H1 (cell line): ENCODE measurements at regions not wholly inside any gene's neighbourhood (a gene's known extent, or its start where the extent isn't known, plus 50 kb on each side); places are given as distances from the start of the nearest gene placed in this dataset.

Source experiments
- CBX5 ChIP-seq: fragments of 300-800, 300-1000 bp; sonication (generic); IDR thresholded peaks from 2 replicates; pipeline ENCODE4 v1.7.1; 2016; ENCODE audit warnings: antibody characterized with exemption, low read length, low read depth
- POLR2AphosphoS5 ChIP-seq: IDR thresholded peaks from 2 replicates; pipeline ENCODE4 v1.6.1; 2011; ENCODE audit warnings: low read depth, low read length
- RNF2 ChIP-seq: fragments of 200-900, 300-1000 bp; sonication (generic); IDR thresholded peaks from 2 replicates; pipeline ENCODE4 v1.7.1; 2016; ENCODE audit warnings: borderline replicate concordance, low read depth, mild to moderate bottlenecking, antibody characterized with exemption, low read length; ENCODE audit not compliant: poor library complexity, severe bottlenecking; ENCODE audit errors: missing control alignments
- TF ChIP-seq, protein P1 (sequence below): fragments of 300-600 bp; sonication (generic); IDR thresholded peaks from 2 replicates; pipeline ENCODE4 v1.7.1; 2012; ENCODE audit warnings: low read length, moderate library complexity, mild to moderate bottlenecking, inconsistent platforms; ENCODE audit not compliant: insufficient replicate concordance

DNA sequence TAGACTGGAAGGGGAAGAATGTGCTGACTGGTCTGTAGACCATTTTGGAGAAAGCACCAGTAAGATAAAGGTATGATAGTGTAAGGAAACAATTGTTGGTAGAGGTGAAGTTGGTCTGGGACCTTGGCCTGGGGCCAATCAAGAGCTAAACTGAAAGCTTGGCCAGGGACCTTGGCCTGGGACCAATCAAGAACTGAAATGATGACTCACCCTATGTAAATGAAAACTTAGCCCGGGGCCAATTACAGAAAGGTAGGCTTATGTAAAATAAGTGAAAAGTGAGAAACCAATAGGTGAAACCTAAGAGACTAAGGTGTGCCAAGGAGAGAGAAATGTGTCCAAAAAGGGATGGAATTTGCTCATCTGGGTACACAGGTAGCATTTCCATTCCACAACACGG, 776.0 kb downstream of the C12orf50 start (continued):
- TF ChIP-seq RNF2 (no peak), CBX5 (no peak), POLR2AphosphoS5 (no peak)
- TF ChIP-seq, protein P1, sequence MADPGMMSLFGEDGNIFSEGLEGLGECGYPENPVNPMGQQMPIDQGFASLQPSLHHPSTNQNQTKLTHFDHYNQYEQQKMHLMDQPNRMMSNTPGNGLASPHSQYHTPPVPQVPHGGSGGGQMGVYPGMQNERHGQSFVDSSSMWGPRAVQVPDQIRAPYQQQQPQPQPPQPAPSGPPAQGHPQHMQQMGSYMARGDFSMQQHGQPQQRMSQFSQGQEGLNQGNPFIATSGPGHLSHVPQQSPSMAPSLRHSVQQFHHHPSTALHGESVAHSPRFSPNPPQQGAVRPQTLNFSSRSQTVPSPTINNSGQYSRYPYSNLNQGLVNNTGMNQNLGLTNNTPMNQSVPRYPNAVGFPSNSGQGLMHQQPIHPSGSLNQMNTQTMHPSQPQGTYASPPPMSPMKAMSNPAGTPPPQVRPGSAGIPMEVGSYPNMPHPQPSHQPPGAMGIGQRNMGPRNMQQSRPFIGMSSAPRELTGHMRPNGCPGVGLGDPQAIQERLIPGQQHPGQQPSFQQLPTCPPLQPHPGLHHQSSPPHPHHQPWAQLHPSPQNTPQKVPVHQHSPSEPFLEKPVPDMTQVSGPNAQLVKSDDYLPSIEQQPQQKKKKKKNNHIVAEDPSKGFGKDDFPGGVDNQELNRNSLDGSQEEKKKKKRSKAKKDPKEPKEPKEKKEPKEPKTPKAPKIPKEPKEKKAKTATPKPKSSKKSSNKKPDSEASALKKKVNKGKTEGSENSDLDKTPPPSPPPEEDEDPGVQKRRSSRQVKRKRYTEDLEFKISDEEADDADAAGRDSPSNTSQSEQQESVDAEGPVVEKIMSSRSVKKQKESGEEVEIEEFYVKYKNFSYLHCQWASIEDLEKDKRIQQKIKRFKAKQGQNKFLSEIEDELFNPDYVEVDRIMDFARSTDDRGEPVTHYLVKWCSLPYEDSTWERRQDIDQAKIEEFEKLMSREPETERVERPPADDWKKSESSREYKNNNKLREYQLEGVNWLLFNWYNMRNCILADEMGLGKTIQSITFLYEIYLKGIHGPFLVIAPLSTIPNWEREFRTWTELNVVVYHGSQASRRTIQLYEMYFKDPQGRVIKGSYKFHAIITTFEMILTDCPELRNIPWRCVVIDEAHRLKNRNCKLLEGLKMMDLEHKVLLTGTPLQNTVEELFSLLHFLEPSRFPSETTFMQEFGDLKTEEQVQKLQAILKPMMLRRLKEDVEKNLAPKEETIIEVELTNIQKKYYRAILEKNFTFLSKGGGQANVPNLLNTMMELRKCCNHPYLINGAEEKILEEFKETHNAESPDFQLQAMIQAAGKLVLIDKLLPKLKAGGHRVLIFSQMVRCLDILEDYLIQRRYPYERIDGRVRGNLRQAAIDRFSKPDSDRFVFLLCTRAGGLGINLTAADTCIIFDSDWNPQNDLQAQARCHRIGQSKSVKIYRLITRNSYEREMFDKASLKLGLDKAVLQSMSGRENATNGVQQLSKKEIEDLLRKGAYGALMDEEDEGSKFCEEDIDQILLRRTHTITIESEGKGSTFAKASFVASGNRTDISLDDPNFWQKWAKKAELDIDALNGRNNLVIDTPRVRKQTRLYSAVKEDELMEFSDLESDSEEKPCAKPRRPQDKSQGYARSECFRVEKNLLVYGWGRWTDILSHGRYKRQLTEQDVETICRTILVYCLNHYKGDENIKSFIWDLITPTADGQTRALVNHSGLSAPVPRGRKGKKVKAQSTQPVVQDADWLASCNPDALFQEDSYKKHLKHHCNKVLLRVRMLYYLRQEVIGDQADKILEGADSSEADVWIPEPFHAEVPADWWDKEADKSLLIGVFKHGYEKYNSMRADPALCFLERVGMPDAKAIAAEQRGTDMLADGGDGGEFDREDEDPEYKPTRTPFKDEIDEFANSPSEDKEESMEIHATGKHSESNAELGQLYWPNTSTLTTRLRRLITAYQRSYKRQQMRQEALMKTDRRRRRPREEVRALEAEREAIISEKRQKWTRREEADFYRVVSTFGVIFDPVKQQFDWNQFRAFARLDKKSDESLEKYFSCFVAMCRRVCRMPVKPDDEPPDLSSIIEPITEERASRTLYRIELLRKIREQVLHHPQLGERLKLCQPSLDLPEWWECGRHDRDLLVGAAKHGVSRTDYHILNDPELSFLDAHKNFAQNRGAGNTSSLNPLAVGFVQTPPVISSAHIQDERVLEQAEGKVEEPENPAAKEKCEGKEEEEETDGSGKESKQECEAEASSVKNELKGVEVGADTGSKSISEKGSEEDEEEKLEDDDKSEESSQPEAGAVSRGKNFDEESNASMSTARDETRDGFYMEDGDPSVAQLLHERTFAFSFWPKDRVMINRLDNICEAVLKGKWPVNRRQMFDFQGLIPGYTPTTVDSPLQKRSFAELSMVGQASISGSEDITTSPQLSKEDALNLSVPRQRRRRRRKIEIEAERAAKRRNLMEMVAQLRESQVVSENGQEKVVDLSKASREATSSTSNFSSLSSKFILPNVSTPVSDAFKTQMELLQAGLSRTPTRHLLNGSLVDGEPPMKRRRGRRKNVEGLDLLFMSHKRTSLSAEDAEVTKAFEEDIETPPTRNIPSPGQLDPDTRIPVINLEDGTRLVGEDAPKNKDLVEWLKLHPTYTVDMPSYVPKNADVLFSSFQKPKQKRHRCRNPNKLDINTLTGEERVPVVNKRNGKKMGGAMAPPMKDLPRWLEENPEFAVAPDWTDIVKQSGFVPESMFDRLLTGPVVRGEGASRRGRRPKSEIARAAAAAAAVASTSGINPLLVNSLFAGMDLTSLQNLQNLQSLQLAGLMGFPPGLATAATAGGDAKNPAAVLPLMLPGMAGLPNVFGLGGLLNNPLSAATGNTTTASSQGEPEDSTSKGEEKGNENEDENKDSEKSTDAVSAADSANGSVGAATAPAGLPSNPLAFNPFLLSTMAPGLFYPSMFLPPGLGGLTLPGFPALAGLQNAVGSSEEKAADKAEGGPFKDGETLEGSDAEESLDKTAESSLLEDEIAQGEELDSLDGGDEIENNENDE: no peak
- TF ChIP-seq, all 59 proteins: peak for 0
